Neural cell (in vitro differentiated cells): ENCODE measurements at regions not wholly inside any gene's neighbourhood (a gene's known extent, or its start where the extent isn't known, plus 50 kb on each side); places are given as distances from the start of the nearest gene placed in this dataset.

ENCODE experiments used
- EZH2 ChIP-seq: fragments of 200-600, 300-800 bp; shearing (Covaris generic), sonication (generic); IDR thresholded peaks from 2 replicates; pipeline ENCODE4 v1.6.1; 2014; ENCODE audit warnings: antibody characterized with exemption, low read length, borderline replicate concordance, mild to moderate bottlenecking; ENCODE audit not compliant: insufficient read depth, poor library complexity, severe bottlenecking
- POLR2AphosphoS5 ChIP-seq: IDR thresholded peaks from 2 replicates; pipeline ENCODE4 v1.6.1; 2012
- RAD21 ChIP-seq: fragments of 450-650 bp; conservative IDR thresholded peaks from 2 replicates; pipeline ENCODE4 v1.6.1; 2014; ENCODE audit warnings: antibody characterized with exemption, mild to moderate bottlenecking, moderate library complexity
- REST ChIP-seq: IDR thresholded peaks from 2 replicates; pipeline ENCODE4 v1.6.1; 2012; ENCODE audit warnings: borderline replicate concordance
- SMC3 ChIP-seq: fragments of 450-650 bp; conservative IDR thresholded peaks from 2 replicates; pipeline ENCODE4 v1.6.1; 2014; ENCODE audit warnings: antibody characterized with exemption, mild to moderate bottlenecking, moderate library complexity; ENCODE audit not compliant: poor library complexity
- TAF1 ChIP-seq: IDR thresholded peaks from 2 replicates; pipeline ENCODE4 v1.6.1; 2012; ENCODE audit warnings: low read depth
- TF ChIP-seq, protein P1 (sequence below): fragments of 450-650 bp; IDR thresholded peaks from 2 replicates; pipeline ENCODE4 v1.5.1; 2014; ENCODE audit warnings: antibody characterized with exemption, mild to moderate bottlenecking, moderate library complexity; ENCODE audit not compliant: poor library complexity, severe bottlenecking

GRCh38 chr14:22243971-22244581 is 344.9 kb downstream of the DAD1 start:
- TF ChIP-seq POLR2AphosphoS5 (no peak), REST (no peak), RAD21 (no peak), EZH2 (no peak), SMC3 (no peak), TAF1 (no peak)
- TF ChIP-seq, protein P1, sequence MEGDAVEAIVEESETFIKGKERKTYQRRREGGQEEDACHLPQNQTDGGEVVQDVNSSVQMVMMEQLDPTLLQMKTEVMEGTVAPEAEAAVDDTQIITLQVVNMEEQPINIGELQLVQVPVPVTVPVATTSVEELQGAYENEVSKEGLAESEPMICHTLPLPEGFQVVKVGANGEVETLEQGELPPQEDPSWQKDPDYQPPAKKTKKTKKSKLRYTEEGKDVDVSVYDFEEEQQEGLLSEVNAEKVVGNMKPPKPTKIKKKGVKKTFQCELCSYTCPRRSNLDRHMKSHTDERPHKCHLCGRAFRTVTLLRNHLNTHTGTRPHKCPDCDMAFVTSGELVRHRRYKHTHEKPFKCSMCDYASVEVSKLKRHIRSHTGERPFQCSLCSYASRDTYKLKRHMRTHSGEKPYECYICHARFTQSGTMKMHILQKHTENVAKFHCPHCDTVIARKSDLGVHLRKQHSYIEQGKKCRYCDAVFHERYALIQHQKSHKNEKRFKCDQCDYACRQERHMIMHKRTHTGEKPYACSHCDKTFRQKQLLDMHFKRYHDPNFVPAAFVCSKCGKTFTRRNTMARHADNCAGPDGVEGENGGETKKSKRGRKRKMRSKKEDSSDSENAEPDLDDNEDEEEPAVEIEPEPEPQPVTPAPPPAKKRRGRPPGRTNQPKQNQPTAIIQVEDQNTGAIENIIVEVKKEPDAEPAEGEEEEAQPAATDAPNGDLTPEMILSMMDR, result no peak
